Smooth muscle cell (in vitro differentiated cells): ENCODE measurements at regions not wholly inside any gene's neighbourhood (a gene's known extent, or its start where the extent isn't known, plus 50 kb on each side); places are given as distances from the start of the nearest gene placed in this dataset.

ENCODE experiments used
- DNase-seq: peaks from one replicate; lab custom pipeline; 2025; ENCODE audit not compliant: unreplicated experiment; lab: John Stamatoyannopoulos, UW
- H2AFZ ChIP-seq: fragments of 200-600 bp; sonication (generic); 2 replicates; pipeline ENCODE4 v1.6.0; 2016; ENCODE audit warnings: antibody characterized with exemption, low read depth, mild to moderate bottlenecking
- H3F3A ChIP-seq: fragments of 200-600 bp; sonication (generic); 2 replicates; pipeline ENCODE4 v1.6.0; 2017; ENCODE audit warnings: antibody characterized with exemption, low read depth
- H3K27ac ChIP-seq: fragments of 200-600 bp; sonication (generic); 2 replicates; pipeline ENCODE4 v1.5.1; 2016; ENCODE audit warnings: low read depth, mild to moderate bottlenecking
- H3K27me3 ChIP-seq: fragments of 200-600 bp; sonication (generic); 2 replicates; pipeline ENCODE4 v1.6.1; 2016; ENCODE audit warnings: low read depth, mild to moderate bottlenecking
- H3K36me3 ChIP-seq: fragments of 200-600 bp; sonication (generic); 2 replicates; pipeline ENCODE4 v1.5.1; 2016; ENCODE audit warnings: low read depth
- H3K4me1 ChIP-seq: fragments of 200-600 bp; sonication (generic); 2 replicates; pipeline ENCODE4 v1.5.1; 2016; ENCODE audit warnings: low read depth
- H3K4me2 ChIP-seq: fragments of 200-600 bp; sonication (generic); 2 replicates; pipeline ENCODE4 v1.6.0; 2016; ENCODE audit warnings: mild to moderate bottlenecking
- H3K4me3 ChIP-seq: fragments of 200-600 bp; sonication (generic); 2 replicates; pipeline ENCODE4 v1.5.1; 2016; ENCODE audit warnings: mild to moderate bottlenecking
- H3K79me2 ChIP-seq: fragments of 200-600 bp; sonication (generic); 2 replicates; pipeline ENCODE4 v1.6.0; 2016; ENCODE audit warnings: low read depth, mild to moderate bottlenecking
- H3K9ac ChIP-seq: fragments of 200-600 bp; sonication (generic); 2 replicates; pipeline ENCODE4 v1.6.0; 2016; ENCODE audit warnings: low read depth
- H3K9me3 ChIP-seq: fragments of 200-600 bp; sonication (generic); replicated peaks from 2 replicates; pipeline ENCODE4 v1.5.1; 2016; ENCODE audit warnings: low read depth
- H4K20me1 ChIP-seq: fragments of 200-600 bp; sonication (generic); 2 replicates; pipeline ENCODE4 v1.6.0; 2016; ENCODE audit warnings: low read depth
- CTCF ChIP-seq: fragments of 200-600 bp; sonication (generic); IDR thresholded peaks from 2 replicates; pipeline ENCODE4 v1.5.1; 2017; ENCODE audit warnings: borderline replicate concordance, mild to moderate bottlenecking, antibody characterized with exemption; ENCODE audit not compliant: insufficient read depth, poor library complexity, severe bottlenecking
- WGBS: methylation state at CpG from one replicate; pipeline ENCODE4 v1.1.7; 2016; ENCODE audit warnings: low lambda C conversion rate; 5-methylcytosine and 5-hydroxymethylcytosine counted together

DNA sequence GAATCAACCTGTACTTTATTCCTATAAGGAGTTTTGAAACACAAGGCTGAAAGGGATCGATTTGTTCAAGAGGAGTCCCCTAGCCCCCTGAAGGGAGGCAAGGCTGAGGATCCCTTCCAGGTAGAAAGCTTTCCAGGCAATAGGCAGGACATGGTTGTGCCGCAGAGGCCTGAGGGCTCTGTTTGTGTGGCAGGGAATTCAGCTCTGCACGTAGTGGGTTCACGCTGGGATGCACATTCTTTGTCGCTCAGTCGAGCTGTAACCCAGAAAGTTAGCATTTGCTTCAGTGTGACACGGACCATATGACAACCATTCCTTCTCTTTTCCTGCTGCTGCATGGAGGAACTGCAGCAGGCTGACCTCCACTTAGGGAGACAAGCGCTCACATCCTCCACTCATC lies 65.6 kb upstream of the TRIO start:
- Histone ChIP-seq H3K36me3 (no peaks in the 10 kb centered on the region), H3K27ac (no peak overlapping the region), H3K9ac (no peak overlapping the region), H3K27me3 (peaks cover 3% of the 10 kb centered on the region), H3K4me3 (no peak overlapping the region), H4K20me1 (no peaks in the 10 kb centered on the region), H3K4me2 (no peak overlapping the region), H3K4me1 (no peaks in the 10 kb centered on the region), H2AFZ (no peak overlapping the region), H3F3A (no peaks in the 10 kb centered on the region), H3K9me3 (no peaks in the 10 kb centered on the region), H3K79me2 (no peaks in the 10 kb centered on the region)
- no peak for DNase-seq
- 90% methylated on average over 8 of the region's 8 CpGs for WGBS
- TF ChIP-seq CTCF: no peak

DNA sequence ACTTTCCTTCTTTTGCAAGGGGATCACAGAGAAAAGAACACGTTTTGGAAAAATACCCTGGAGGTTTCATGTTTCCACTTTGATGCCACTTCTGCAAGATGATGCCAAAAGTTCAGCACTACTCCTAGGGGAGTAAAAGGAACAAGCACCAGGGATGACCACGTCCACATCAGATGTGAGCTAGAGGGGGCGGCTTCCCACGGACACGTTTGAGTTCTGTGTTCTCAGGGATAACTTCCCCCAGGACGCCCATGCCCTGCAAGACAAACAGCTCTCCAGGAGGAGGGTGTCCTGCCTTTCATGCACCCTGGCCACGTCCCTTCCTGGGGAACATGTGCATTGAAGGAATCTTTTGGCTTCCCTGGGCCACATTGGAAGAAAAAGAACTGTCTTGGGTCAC lies 66.6 kb upstream of the TRIO start:
- Histone ChIP-seq H2AFZ (no peak overlapping the region), H3K4me2 (no peak overlapping the region), H3K36me3 (no peaks in the 10 kb centered on the region), H3K9ac (no peak overlapping the region), H3K79me2 (no peaks in the 10 kb centered on the region), H3K27me3 (peaks cover 3% of the 10 kb centered on the region), H3K4me3 (no peak overlapping the region), H3K4me1 (no peaks in the 10 kb centered on the region), H3K27ac (no peak overlapping the region), H3K9me3 (no peaks in the 10 kb centered on the region), H4K20me1 (no peaks in the 10 kb centered on the region), H3F3A (no peaks in the 10 kb centered on the region)
- WGBS: 78% methylated on average over 7 of the region's 7 CpGs
- TF ChIP-seq CTCF: no peak
- DNase-seq: no peak

DNA sequence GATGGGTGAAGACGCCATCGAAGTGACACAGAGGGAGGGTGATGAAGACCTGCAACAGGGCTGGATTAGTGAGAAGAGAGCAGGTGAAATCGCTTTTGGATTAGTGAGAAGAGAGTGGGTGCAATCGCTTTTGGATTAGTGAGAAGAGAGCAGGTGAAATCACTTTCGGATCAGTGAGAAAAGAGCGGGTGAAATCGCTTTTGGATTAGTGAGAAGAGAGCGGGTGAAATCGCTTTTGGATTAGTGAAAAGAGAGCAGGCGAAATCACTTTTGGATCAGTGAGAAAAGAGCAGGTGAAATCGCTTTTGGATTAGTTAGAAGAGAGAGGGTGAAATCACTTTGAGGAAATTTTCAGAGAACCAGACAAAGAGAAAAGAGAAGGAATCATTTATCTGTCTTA lies 67.2 kb upstream of the TRIO start:
- Histone ChIP-seq H3K27me3 (peaks cover 3% of the 10 kb centered on the region), H2AFZ (no peak overlapping the region), H3K9ac (no peak overlapping the region), H3K79me2 (no peaks in the 10 kb centered on the region), H3F3A (no peaks in the 10 kb centered on the region), H3K4me1 (no peaks in the 10 kb centered on the region), H3K9me3 (no peaks in the 10 kb centered on the region), H3K27ac (no peak overlapping the region), H3K4me3 (no peak overlapping the region), H3K4me2 (no peak overlapping the region), H3K36me3 (no peaks in the 10 kb centered on the region), H4K20me1 (no peaks in the 10 kb centered on the region)
- no peak for TF ChIP-seq CTCF
- no peak for DNase-seq
- WGBS: 93% methylated on average over 11 of the region's 11 CpGs

GRCh38 chr5:14071433-14071832 lies 71.7 kb upstream of the TRIO start:
- no peaks in the 10 kb centered on the region for H3K4me1 ChIP-seq
- no peak overlapping the region for H2AFZ ChIP-seq
- DNase-seq: no peak
- peaks cover 3% of the 10 kb centered on the region for H3K27me3 ChIP-seq
- no peaks in the 10 kb centered on the region for H3F3A ChIP-seq
- no peak for TF ChIP-seq CTCF
- H3K9ac ChIP-seq: no peak overlapping the region
- 81% methylated on average over 5 of the region's 5 CpGs for WGBS
- no peak overlapping the region for H3K4me3 ChIP-seq
- no peak overlapping the region for H3K4me2 ChIP-seq
- H3K79me2 ChIP-seq: no peaks in the 10 kb centered on the region
- no peaks in the 10 kb centered on the region for H3K9me3 ChIP-seq
- H3K36me3 ChIP-seq: no peaks in the 10 kb centered on the region
- no peaks in the 10 kb centered on the region for H4K20me1 ChIP-seq
- no peak overlapping the region for H3K27ac ChIP-seq
